GM19372 (cell line): ENCODE measurements at regions not wholly inside any gene's neighbourhood (a gene's known extent, or its start where the extent isn't known, plus 50 kb on each side); places are given as distances from the start of the nearest gene placed in this dataset.

Source experiments
- ATAC-seq: cut with Tn5 transposase; IDR thresholded peaks from one replicate; pipeline ENCODE4 v1.9.1; 2021; ENCODE audit warnings: mild to moderate bottlenecking, low read depth, moderate library complexity; ENCODE audit not compliant: unreplicated experiment

DNA sequence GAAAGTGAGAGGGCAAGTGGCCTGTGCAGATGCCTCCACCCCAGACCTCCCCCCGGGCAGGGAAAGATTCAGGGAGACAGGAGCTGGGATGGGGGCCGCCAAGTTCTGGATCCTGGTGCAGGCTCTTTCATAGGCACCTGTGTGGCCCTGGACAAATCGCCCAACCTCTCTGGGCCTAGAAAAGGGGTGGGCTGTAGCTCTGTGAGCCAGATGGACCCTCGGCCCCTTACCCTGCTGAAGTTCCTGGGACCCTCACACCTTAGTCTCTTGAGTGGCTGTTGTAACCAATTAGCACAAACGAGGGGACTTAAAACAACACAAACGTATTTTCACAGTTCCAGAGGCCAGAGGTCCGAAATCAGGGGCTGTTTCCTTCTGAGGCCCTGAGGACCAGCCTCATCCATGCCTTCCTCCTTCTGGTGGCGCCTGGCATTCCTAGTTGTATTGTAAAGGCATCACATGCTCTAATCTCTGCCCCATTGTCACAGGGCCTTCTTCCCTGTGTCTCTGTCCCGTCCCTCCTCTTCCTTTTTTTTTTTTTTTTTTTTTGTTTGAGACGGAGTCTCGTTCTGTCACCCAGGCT, 352.6 kb downstream of the SEC14L1 start:
- no peak for ATAC-seq

- ATAC-seq, result no peak
Measured at GRCh38 chr17:77493901-77494663, 353.3 kb downstream of the SEC14L1 start.

DNA sequence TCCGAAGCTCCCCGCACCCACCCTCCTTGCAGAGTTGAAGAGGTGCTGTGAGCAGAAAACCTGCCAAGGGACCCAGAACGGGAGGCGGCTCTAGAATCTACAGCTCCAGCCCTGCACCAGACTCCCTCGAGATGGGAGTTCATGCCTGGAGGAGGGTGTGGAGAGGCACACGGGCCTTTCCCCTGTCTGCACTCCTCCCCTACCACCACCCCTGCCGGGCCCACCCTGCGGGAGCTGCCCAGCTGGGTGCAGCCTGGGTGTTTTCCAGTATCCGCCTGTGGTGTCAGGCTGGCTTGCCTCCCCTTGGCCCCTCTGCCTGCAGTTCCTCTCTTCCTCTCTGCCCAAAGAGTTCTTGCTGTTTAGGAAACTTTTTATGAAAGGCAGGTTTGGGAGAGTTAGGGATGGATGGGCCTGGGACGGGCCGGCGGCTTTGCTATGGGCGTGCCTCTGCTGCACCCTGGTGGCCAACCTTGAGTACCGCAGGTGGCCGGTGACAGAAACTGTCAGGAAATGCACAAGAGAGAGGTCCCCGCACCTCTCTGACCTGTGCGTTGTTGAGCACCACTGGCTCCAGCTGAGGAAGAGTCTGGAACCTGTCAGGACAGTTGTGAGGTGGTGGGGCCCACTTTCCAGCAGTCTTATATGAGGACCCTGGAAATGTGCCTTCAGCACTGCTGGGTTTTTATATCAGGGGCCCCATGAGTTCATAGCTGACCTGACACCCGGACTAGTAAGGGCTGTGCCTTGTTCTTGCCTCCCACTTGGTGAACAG, 354.1 kb downstream of the SEC14L1 start:
- ATAC-seq, result no peak

- ATAC-seq, result no peak
Measured at GRCh38 chr17:77495575-77495974, 354.8 kb downstream of the SEC14L1 start.

DNA sequence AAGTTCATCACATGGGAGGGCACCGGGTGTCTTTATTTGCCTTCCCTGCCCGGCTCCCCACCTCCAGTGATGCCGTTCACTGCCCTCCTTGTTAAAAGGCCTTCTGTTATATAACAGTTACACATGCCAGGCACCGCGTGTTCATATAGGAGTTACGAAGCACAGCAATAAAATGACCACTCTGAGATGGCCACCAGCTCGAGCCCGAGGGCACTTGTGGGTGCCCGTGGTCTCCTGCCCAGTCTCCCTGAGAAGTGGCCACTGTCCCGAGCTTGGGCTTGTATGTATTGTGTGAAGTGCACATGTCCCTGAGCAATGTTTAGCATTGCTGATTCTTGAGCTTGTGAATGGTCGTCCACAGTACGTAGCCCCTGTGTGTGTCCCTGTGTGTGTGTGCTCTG, 355.6 kb downstream of the SEC14L1 start:
- no peak for ATAC-seq

GRCh38 chr17:77496831-77497577, 356.2 kb downstream of the SEC14L1 start:
- ATAC-seq, result no peak

- no peak for ATAC-seq
Measured at GRCh38 chr17:77497578-77497934, 356.8 kb downstream of the SEC14L1 start.

- ATAC-seq, result no peak
Measured at GRCh38 chr17:77498091-77498741, 357.4 kb downstream of the SEC14L1 start.

DNA sequence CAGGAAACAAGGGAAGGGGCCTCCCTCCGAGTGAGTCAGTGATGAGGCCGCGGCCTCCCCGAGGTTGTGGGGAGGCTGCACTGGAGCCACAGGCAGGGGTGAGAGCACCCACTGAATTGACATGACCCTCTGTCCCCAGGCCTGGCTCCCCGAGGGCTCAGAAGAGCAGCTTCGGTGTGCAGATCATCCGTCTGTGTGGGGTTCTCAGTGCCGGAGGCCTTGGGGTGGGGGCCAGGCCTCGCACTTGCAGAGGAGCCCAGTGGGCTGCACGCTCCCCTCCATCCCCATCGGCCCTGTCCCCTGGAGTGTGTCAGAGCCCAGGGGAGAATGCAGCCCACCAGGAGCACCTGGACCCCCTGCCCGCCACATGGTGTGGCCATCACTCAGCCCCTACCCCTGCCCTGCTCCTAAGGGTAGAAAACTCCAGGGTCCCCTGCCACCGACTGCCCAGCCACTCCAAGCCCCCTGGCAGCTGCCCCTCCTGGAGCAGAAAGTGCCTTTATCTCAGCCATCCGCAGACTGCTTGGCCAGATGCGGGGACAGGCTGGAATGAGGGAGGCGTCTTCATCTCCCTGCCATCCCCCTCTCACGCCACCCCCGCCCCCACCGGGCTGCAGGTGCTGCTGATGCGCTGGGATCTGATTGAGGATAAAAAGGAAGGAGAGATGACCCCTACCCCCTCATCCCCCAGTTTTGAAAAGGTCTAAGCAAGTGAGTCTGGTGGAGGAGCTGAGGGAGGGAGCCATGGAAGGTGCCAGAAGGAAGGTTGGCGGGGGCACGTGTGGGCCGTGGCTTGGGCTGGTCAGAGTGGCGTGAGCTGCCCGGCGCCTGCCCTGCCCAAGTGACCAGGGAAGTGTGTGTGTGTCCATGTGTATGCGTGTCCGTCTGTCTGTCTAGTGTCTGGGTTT, 358.3 kb downstream of the SEC14L1 start:
- ATAC-seq, result no peak

GRCh38 chr17:77499699-77500435, 359.1 kb downstream of the SEC14L1 start:
- no peak for ATAC-seq

GRCh38 chr17:77501101-77501566, 360.4 kb downstream of the SEC14L1 start:
- ATAC-seq, result no peak

GRCh38 chr17:77501751-77502625, 361.2 kb downstream of the SEC14L1 start:
- no peak for ATAC-seq

DNA sequence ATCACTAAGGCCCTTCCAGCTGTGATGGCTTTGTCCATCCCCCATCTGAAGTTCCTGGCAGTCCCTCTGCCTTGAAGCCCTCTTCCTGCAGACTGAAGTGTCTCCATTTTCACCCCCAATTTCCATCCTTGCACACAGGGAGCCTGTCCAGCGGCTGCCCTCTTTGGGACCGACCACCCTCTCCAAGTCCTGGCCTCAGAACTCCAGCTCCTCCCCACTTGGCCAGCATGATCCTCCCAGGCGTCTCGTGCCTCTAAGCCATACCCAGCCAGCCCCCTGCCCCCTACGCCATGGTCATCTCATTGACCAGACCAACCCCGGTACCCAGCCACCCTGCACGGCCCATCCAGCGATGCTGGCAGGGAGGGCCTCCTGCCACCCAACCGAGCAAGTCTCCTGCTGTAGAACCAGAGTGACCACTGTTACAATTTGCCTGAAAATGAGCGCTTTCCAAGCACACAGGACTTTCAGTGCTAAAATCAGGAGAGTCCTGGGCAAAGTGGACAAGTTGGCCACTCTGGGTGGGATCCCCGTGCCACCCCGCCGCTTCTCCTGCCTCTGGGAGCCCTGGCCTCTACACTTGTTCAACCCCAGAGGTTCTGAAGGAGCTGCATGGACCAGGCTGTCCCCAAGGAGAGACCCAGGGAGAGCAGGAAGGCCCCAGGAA, 362.0 kb downstream of the SEC14L1 start:
- no peak for ATAC-seq

GRCh38 chr17:77503293-77503655, 362.5 kb downstream of the SEC14L1 start:
- no peak for ATAC-seq

GRCh38 chr17:77503916-77504651, 363.3 kb downstream of the SEC14L1 start:
- ATAC-seq, result no peak

DNA sequence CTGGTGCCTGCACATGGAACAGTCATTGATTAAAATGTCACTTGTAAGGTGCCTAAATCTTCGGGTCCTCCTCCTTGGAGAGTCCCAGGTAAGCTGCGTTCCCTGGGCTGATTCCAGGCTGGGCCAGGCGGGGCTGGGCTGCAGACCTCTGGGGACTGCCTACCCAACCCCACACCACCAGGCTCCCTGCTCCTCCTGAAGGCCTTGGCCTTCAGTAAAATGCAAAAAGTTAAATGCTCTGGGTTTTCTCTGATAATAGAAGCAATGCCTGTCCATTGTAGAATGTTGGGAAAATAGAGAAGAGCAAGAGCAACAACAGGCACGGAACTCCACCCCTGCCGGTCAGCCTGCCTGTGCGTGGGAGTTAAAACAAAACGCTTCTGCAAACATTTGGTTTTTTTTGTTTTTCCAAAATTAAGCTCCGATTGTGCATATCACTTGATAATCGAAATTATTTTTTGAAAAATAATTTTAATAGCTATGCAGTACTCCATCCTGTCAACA, 363.9 kb downstream of the SEC14L1 start:
- ATAC-seq, result no peak
